ENCODE measurements at regions not wholly inside any gene's neighbourhood (a gene's known extent, or its start where the extent isn't known, plus 50 kb on each side); places are given as distances from the start of the nearest gene placed in this dataset.

GRCh38 chr3:127087441-127087840 lies 104.5 kb downstream of the PLXNA1 start:
- no peak for DNase-seq (ENCODE audit: low spot score)
- no peaks in the 10 kb centered on the region for H3K36me3 Mint-ChIP-seq (ENCODE audit: low read depth, unreplicated experiment)
- peaks cover 8% of the 10 kb centered on the region for H3K27me3 Mint-ChIP-seq (ENCODE audit: unreplicated experiment)
- H3K4me1 Mint-ChIP-seq (ENCODE audit: unreplicated experiment): no peaks in the 10 kb centered on the region
- TF ChIP-seq, protein P1, sequence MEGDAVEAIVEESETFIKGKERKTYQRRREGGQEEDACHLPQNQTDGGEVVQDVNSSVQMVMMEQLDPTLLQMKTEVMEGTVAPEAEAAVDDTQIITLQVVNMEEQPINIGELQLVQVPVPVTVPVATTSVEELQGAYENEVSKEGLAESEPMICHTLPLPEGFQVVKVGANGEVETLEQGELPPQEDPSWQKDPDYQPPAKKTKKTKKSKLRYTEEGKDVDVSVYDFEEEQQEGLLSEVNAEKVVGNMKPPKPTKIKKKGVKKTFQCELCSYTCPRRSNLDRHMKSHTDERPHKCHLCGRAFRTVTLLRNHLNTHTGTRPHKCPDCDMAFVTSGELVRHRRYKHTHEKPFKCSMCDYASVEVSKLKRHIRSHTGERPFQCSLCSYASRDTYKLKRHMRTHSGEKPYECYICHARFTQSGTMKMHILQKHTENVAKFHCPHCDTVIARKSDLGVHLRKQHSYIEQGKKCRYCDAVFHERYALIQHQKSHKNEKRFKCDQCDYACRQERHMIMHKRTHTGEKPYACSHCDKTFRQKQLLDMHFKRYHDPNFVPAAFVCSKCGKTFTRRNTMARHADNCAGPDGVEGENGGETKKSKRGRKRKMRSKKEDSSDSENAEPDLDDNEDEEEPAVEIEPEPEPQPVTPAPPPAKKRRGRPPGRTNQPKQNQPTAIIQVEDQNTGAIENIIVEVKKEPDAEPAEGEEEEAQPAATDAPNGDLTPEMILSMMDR (IDR thresholded peaks at IDR 0.05; ENCODE audit: unreplicated experiment): no peak
- no peaks in the 10 kb centered on the region for H3K9me3 Mint-ChIP-seq (ENCODE audit: unreplicated experiment)
- no peak overlapping the region for H3K27ac Mint-ChIP-seq (ENCODE audit: unreplicated experiment)
- H3K4me3 Mint-ChIP-seq (ENCODE audit: unreplicated experiment): no peak overlapping the region

DNA sequence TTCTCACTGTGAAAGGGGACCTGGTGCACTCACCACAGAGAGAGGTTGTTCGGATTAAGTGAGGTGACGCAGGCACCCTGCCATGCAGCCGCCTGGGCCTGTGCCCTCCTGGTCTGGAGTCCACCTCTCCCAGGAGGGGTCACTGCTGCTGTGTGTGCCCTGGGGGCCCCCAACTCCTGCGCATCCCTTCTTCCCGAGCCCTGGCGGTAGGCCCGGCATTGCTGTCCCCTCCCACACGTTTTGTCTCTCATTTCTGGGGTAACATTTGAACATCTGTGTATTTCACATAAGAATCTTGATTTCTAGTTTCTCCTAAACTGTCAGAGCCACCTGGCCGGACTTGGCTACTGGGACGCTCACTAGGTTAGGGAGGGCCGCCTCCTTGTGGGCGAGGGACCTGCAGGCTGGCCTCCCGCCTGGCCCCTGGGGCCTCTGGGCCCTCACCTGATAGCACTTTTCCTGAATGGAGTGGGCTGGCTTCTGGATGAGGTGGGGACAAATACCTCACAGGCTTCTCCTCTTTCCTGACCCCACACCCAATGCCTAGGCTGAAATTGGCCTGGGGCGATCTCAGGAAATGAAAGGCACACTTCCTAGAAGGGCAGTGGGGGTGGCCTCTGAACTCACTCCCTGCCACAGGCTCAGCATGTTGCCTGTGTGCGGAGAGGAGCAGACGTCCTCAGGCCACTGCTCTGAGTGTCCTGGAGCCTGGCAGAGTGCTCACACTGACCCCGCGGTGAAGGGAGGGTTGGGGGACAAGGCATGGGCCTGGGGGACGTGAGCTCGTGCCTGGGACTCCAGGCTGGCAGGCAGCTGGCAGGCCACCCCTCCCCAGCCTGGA lies 104.2 kb upstream of the PRR23E start:
- H3K27ac Mint-ChIP-seq (ENCODE audit: unreplicated experiment): no peak overlapping the region
- H3K27me3 Mint-ChIP-seq (ENCODE audit: unreplicated experiment): peaks cover 8% of the 10 kb centered on the region
- no peaks in the 10 kb centered on the region for H3K4me1 Mint-ChIP-seq (ENCODE audit: unreplicated experiment)
- no peak for DNase-seq (ENCODE audit: low spot score)
- H3K36me3 Mint-ChIP-seq (ENCODE audit: low read depth, unreplicated experiment): no peaks in the 10 kb centered on the region
- no peaks in the 10 kb centered on the region for H3K9me3 Mint-ChIP-seq (ENCODE audit: unreplicated experiment)
- TF ChIP-seq, protein P1 (IDR thresholded peaks at IDR 0.05; ENCODE audit: unreplicated experiment): no peak
- no peak overlapping the region for H3K4me3 Mint-ChIP-seq (ENCODE audit: unreplicated experiment)

DNA sequence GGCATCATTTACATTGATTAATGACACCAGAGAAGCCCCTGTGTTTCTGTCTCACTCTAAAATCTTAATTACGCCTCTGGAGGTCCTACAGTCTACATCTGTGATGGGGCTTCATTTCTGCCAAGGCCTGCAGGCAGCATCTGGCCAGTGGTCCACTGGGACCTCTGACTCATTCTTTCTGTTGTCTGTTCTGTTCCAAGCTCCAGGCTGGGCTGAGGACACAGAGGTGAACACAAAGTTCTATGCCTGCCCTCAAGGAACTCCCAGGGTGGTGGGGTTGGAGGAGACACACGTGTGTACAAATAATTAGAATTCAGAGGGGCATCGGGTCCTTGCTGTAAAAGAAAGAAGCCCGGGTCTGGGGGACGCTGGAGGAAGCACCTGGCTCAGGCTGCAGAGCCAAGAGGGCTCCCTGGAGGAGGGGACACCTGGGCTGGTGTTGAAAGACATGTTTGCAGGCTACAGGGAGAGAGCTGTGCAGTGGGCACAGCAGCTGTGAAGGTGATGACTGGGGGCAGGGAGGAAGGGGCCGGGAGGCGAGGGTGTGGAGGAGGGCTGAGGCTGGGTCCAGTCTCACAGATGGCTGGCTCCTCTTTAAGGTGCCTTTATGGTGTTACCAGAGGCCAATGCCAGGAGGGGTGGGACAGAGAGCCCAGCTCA lies 103.3 kb upstream of the PRR23E start:
- H3K36me3 Mint-ChIP-seq (ENCODE audit: low read depth, unreplicated experiment): no peaks in the 10 kb centered on the region
- no peak overlapping the region for H3K4me3 Mint-ChIP-seq (ENCODE audit: unreplicated experiment)

DNA sequence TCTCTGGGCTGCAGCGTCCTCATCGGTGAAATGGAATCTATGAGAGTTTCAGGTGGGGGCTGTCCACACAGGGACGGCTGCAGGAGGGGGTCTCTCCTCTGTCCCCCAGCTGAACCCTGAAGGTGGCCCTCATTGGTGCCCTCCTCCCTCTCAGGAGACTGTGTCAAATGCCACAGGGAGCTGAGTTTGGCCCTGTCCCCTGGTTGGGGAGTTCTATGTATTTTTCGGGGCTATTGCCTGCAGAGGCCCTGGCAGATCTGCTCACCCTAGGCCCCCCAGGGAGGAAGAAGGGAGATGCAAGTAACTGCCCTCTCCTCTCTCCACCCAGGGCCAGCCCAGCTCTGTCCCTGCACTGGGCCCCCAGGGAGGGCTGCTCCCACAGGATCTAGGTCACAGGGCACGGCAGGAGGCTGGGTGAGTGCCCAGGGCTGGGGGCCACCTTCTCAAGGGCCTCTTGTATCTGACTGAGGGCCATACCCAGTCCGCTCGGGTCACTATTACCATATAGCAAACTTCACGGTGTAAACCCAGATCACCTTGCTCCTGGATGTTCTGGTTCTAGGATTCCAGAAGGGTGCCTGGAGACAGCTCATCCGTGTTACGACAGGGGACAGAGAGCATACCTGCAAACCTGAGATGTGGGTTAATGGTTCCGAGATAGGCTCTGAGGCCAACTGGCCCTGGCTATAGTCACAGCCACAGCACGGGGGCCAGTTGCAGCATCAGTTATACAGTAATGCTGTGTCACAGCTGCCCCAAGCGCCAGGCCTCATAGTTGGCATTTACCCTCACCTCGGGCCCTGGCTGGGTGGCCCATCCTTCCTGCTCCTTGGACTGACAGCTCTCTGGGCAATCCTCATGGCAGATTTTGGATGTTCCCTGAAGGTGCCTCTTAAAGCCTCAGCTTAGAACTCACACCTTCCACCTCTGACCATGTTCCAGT lies 102.4 kb upstream of the PRR23E start:
- Mint-ChIP-seq H3K27me3 (ENCODE audit: unreplicated experiment) (peaks cover 9% of the 10 kb centered on the region), H3K4me3 (ENCODE audit: unreplicated experiment) (no peak overlapping the region), H3K4me1 (ENCODE audit: unreplicated experiment) (no peaks in the 10 kb centered on the region), H3K36me3 (ENCODE audit: low read depth, unreplicated experiment) (no peaks in the 10 kb centered on the region), H3K27ac (ENCODE audit: unreplicated experiment) (no peak overlapping the region), H3K9me3 (ENCODE audit: unreplicated experiment) (no peaks in the 10 kb centered on the region)
- TF ChIP-seq, protein P1 (IDR thresholded peaks at IDR 0.05; ENCODE audit: unreplicated experiment): no peak
- no peak for DNase-seq (ENCODE audit: low spot score)

More for the DNA sequence above, 103.3 kb upstream of the PRR23E start:
- no peak overlapping the region for H3K27ac Mint-ChIP-seq (ENCODE audit: unreplicated experiment)
- peaks cover 9% of the 10 kb centered on the region for H3K27me3 Mint-ChIP-seq (ENCODE audit: unreplicated experiment)
- TF ChIP-seq, protein P1 (IDR thresholded peaks at IDR 0.05; ENCODE audit: unreplicated experiment): no peak
- H3K9me3 Mint-ChIP-seq (ENCODE audit: unreplicated experiment): no peaks in the 10 kb centered on the region
- no peak for DNase-seq (ENCODE audit: low spot score)
- no peaks in the 10 kb centered on the region for H3K4me1 Mint-ChIP-seq (ENCODE audit: unreplicated experiment)
